Activated CD4-positive, alpha-beta T cell treated with anti-CD3 and anti-CD28 coated beads for 4 hours (primary cell): ENCODE measurements at regions not wholly inside any gene's neighbourhood (a gene's known extent, or its start where the extent isn't known, plus 50 kb on each side); places are given as distances from the start of the nearest gene placed in this dataset.
"Not testable (repeated sequence)": the region's sequence is repeated elsewhere in the genome, so short reads cannot be mapped to it uniquely, and the experiment has no call there.

Experiments used
- DNase-seq, 2 donors: peaks; one replicate each; pipeline ENCODE4 v3.0.0-alpha.2; 2020

- DNase-seq, result no peak
Observed at GRCh38 chr17:65360961-65361552, 200.4 kb downstream of the AXIN2 start.

GRCh38 chr17:65359016-65359415, 202.4 kb downstream of the AXIN2 start:
- no peak for DNase-seq

- no peak for DNase-seq
Observed at GRCh38 chr17:65356536-65356935, 204.9 kb downstream of the AXIN2 start.

GRCh38 chr17:65355246-65355645, 206.2 kb downstream of the AXIN2 start:
- no peak for DNase-seq

GRCh38 chr17:65349916-65350315, 211.5 kb downstream of the AXIN2 start:
- no peak for DNase-seq

- DNase-seq, result no peak
Observed at GRCh38 chr17:65346166-65346565, 209.0 kb downstream of the RGS9 start.

- DNase-seq, result peak; percentile 27 to 33
Observed at GRCh38 chr17:65345261-65346005, 208.3 kb downstream of the RGS9 start.

- DNase-seq, result no peak
Observed at GRCh38 chr17:65340401-65340800, 203.2 kb downstream of the RGS9 start.

- no peak for DNase-seq
Observed at GRCh38 chr17:65334406-65334805, 197.2 kb downstream of the RGS9 start.

- no peak for DNase-seq
Observed at GRCh38 chr17:65332779-65333178, 195.6 kb downstream of the RGS9 start.

- DNase-seq, result no peak
Observed at GRCh38 chr17:65332375-65332774, 195.2 kb downstream of the RGS9 start.

GRCh38 chr17:65328567-65328966, 191.4 kb downstream of the RGS9 start:
- no peak for DNase-seq

- DNase-seq, result no peak
Observed at GRCh38 chr17:65324611-65325342, 187.6 kb downstream of the RGS9 start.

GRCh38 chr17:65323049-65323448, 185.9 kb downstream of the RGS9 start:
- DNase-seq, result no peak

- DNase-seq, result no peak
Observed at GRCh38 chr17:65320820-65321219, 183.7 kb downstream of the RGS9 start.

- DNase-seq, result no peak
Observed at GRCh38 chr17:65314212-65314611, 177.0 kb downstream of the RGS9 start.

GRCh38 chr17:65312718-65313377, 175.7 kb downstream of the RGS9 start:
- no peak for DNase-seq

GRCh38 chr17:65311261-65311660, 174.1 kb downstream of the RGS9 start:
- no peak for DNase-seq

GRCh38 chr17:65307961-65308316, 170.8 kb downstream of the RGS9 start:
- no peak for DNase-seq

- no peak for DNase-seq
Observed at GRCh38 chr17:65307081-65307960, 170.2 kb downstream of the RGS9 start.

GRCh38 chr17:65305778-65306177, 168.6 kb downstream of the RGS9 start:
- no peak for DNase-seq

GRCh38 chr17:65305116-65305515, 167.9 kb downstream of the RGS9 start:
- no peak for DNase-seq

- not testable (repeated sequence) for DNase-seq
Observed at GRCh38 chr17:65301882-65302281, 164.7 kb downstream of the RGS9 start.
